Type B pancreatic cell (in vitro differentiated cells): ENCODE measurements at regions not wholly inside any gene's neighbourhood (a gene's known extent, or its start where the extent isn't known, plus 50 kb on each side); places are given as distances from the start of the nearest gene placed in this dataset.

Source experiments
- DNase-seq: peaks from one replicate; pipeline ENCODE4 v3.0.0; 2021; ENCODE audit warnings: mixed read lengths; ENCODE audit not compliant: unreplicated experiment; ENCODE audit errors: extremely low spot score
- H3K27ac Mint-ChIP-seq: 2 replicates; pipeline ENCODE4 v1.8.0; 2021; ENCODE audit warnings: mild to moderate bottlenecking, mixed read lengths
- H3K27me3 Mint-ChIP-seq: 2 replicates; pipeline ENCODE4 v1.8.0; 2021; ENCODE audit warnings: mixed read lengths
- H3K36me3 Mint-ChIP-seq: 2 replicates; pipeline ENCODE4 v1.8.0; 2021; ENCODE audit warnings: mixed read lengths
- H3K4me1 Mint-ChIP-seq: one replicate; pipeline ENCODE4 v1.8.0; 2021; ENCODE audit warnings: mixed read lengths; ENCODE audit not compliant: unreplicated experiment
- H3K4me3 Mint-ChIP-seq: 2 replicates; pipeline ENCODE4 v1.8.0; 2021; ENCODE audit warnings: mild to moderate bottlenecking, mixed read lengths
- H3K9me3 Mint-ChIP-seq: 2 replicates; pipeline ENCODE4 v1.8.0; 2021; ENCODE audit warnings: mixed read lengths
- CTCF ChIP-seq: fragments of 200-600 bp; sonication (generic); conservative IDR thresholded peaks from 2 replicates; pipeline ENCODE4 v1.5.0; 2021; ENCODE audit warnings: antibody characterized with exemption, mild to moderate bottlenecking

GRCh38 chr11:95308512-95309035 is 77.6 kb upstream of the SESN3 start:
- Mint-ChIP-seq H3K9me3 (no peaks in the 10 kb centered on the region), H3K4me1 (peaks cover 7% of the 10 kb centered on the region), H3K4me3 (no peak overlapping the region), H3K27ac (no peak overlapping the region), H3K27me3 (peaks cover 7% of the 10 kb centered on the region), H3K36me3 (no peaks in the 10 kb centered on the region)
- no peak for TF ChIP-seq CTCF
- DNase-seq, result no peak

- no peaks in the 10 kb centered on the region for H3K36me3 Mint-ChIP-seq
- H3K4me1 Mint-ChIP-seq, result peaks cover 7% of the 10 kb centered on the region
- no peaks in the 10 kb centered on the region for H3K9me3 Mint-ChIP-seq
- H3K27ac Mint-ChIP-seq, result no peak overlapping the region
- DNase-seq, result no peak
- peaks cover 7% of the 10 kb centered on the region for H3K27me3 Mint-ChIP-seq
- H3K4me3 Mint-ChIP-seq, result no peak overlapping the region
- TF ChIP-seq CTCF, result no peak
Observed at GRCh38 chr11:95307286-95307685, 76.3 kb upstream of the SESN3 start.

- Mint-ChIP-seq H3K9me3 (no peaks in the 10 kb centered on the region), H3K27me3 (peaks cover 7% of the 10 kb centered on the region), H3K36me3 (no peaks in the 10 kb centered on the region), H3K27ac (no peak overlapping the region), H3K4me1 (peaks cover 7% of the 10 kb centered on the region), H3K4me3 (no peak overlapping the region)
- no peak for DNase-seq
- no peak for TF ChIP-seq CTCF
Observed at GRCh38 chr11:95306801-95307200, 75.8 kb upstream of the SESN3 start.

- H3K4me1 Mint-ChIP-seq, result peaks cover 7% of the 10 kb centered on the region
- no peak for TF ChIP-seq CTCF
- no peaks in the 10 kb centered on the region for H3K36me3 Mint-ChIP-seq
- H3K27me3 Mint-ChIP-seq, result peaks cover 6% of the 10 kb centered on the region
- no peak overlapping the region for H3K4me3 Mint-ChIP-seq
- peak overlapping the region; percentile 1 for H3K27ac Mint-ChIP-seq
- no peak for DNase-seq
- no peaks in the 10 kb centered on the region for H3K9me3 Mint-ChIP-seq
Observed at GRCh38 chr11:95306123-95306522, 75.1 kb upstream of the SESN3 start.

- Mint-ChIP-seq H3K4me3 (no peak overlapping the region), H3K9me3 (no peaks in the 10 kb centered on the region), H3K4me1 (peaks cover 7% of the 10 kb centered on the region), H3K27me3 (peaks cover 4% of the 10 kb centered on the region), H3K36me3 (no peaks in the 10 kb centered on the region), H3K27ac (peak overlapping the region; percentile 1)
- TF ChIP-seq CTCF, result no peak
- no peak for DNase-seq
Observed at GRCh38 chr11:95305705-95306104, 74.7 kb upstream of the SESN3 start.

GRCh38 chr11:95304777-95305176 is 73.8 kb upstream of the SESN3 start:
- Mint-ChIP-seq H3K9me3 (no peaks in the 10 kb centered on the region), H3K27ac (no peak overlapping the region), H3K4me1 (peaks cover 11% of the 10 kb centered on the region), H3K36me3 (no peaks in the 10 kb centered on the region), H3K27me3 (peaks cover 4% of the 10 kb centered on the region), H3K4me3 (no peak overlapping the region)
- no peak for TF ChIP-seq CTCF
- DNase-seq, result no peak
